SH-SY5Y (cell line): ENCODE measurements at regions not wholly inside any gene's neighbourhood (a gene's known extent, or its start where the extent isn't known, plus 50 kb on each side); places are given as distances from the start of the nearest gene placed in this dataset.

Source experiments
- GATA2 ChIP-seq: IDR thresholded peaks from 2 replicates; pipeline ENCODE4 v1.6.1; 2011; ENCODE audit warnings: mild to moderate bottlenecking, low read depth, low read length
- GATA3 ChIP-seq: IDR thresholded peaks from 2 replicates; pipeline ENCODE4 v1.6.1; 2011; ENCODE audit warnings: low read depth, mild to moderate bottlenecking, low read length, moderate library complexity

DNA sequence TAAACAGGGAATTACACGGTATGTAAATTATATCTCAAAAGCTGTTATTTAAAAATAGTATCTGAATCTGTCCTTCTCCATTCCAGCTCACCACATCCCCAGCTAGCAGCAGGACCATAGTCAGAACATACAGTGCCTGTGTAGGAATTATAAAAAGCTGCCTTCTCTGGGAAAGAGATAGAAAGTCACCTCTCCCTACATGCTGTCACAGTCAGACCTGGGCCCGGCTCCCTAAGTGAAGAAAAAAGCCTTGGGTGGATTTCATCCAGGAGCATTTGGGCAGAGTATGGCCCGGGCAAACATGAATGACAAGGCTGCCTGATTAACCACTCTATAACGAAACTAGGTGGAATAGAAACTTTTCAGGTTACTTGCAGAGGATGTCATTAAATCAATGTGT lies 144.1 kb downstream of the CNTN3 start:
- no peak for TF ChIP-seq GATA3
- no peak for TF ChIP-seq GATA2
